PC-9 (cell line): ENCODE measurements at regions not wholly inside any gene's neighbourhood (a gene's known extent, or its start where the extent isn't known, plus 50 kb on each side); places are given as distances from the start of the nearest gene placed in this dataset.
A peak's percentile ranks its signal among the peaks of the same experiment; 100 is the strongest.

Experiments
- BruUV-seq: library from RNA; stranded (reverse); fragments of 400-500 nt; replicated peaks from 2 replicates; lab custom pipeline; 2021; lab: Mats Ljungman, UMichigan
- CTCF ChIA-PET: fragments of 300-600 bp; sonication (Branson Sonifier 250); formaldehyde crosslinking; loops from one replicate; lab custom pipeline; 2022; ENCODE audit warnings: antibody characterized with exemption; lab: Charles Lee
- POLR2A ChIA-PET: fragments of 300-600 bp; sonication (Branson Sonifier 250); formaldehyde crosslinking; loops from one replicate; lab custom pipeline; 2022; ENCODE audit warnings: antibody characterized with exemption; ENCODE audit not compliant: unreplicated experiment; lab: Charles Lee
- DNase-seq, 2 experiments: peaks; one replicate each; pipeline versions ENCODE4 v3.0.0 to v3.0.0-alpha.2; 2015 to 2022; ENCODE audit warnings: mixed read lengths in 1 of 2
- H2AFZ ChIP-seq: fragments of 200-600 bp; sonication (generic); 2 replicates; pipeline ENCODE4 v1.8.1; 2017; ENCODE audit warnings: antibody characterized with exemption
- H3F3A ChIP-seq: fragments of 200-600 bp; sonication (generic); 2 replicates; pipeline ENCODE4 v1.8.1; 2017; ENCODE audit warnings: antibody characterized with exemption, mild to moderate bottlenecking, low read depth; ENCODE audit not compliant: insufficient read depth
- H3K27ac ChIP-seq: fragments of 200-600 bp; sonication (generic); 2 replicates; pipeline ENCODE4 v1.6.1; 2016; ENCODE audit warnings: mixed run types
- H3K27me3 ChIP-seq: fragments of 200-600 bp; sonication (generic); 2 replicates; pipeline ENCODE4 v1.6.1; 2016; ENCODE audit warnings: low read depth, mixed run types; ENCODE audit not compliant: insufficient read depth
- H3K36me3 ChIP-seq: fragments of 200-600 bp; sonication (generic); 2 replicates; pipeline ENCODE4 v1.6.1; 2016; ENCODE audit warnings: low read depth, mixed run types
- H3K4me1 ChIP-seq: fragments of 200-600 bp; sonication (generic); replicated peaks from 2 replicates; pipeline ENCODE4 v1.6.1; 2016; ENCODE audit warnings: mixed run types; ENCODE audit not compliant: insufficient read depth
- H3K4me2 ChIP-seq: fragments of 200-600 bp; sonication (generic); 2 replicates; pipeline ENCODE4 v1.6.1; 2017; ENCODE audit warnings: mixed run types
- H3K4me3 ChIP-seq: fragments of 200-600 bp; sonication (generic); 2 replicates; pipeline ENCODE4 v1.6.1; 2016; ENCODE audit warnings: mixed run types
- H3K79me2 ChIP-seq: fragments of 200-600 bp; sonication (generic); 2 replicates; pipeline ENCODE4 v1.6.1; 2017; ENCODE audit warnings: low read depth, mixed run types
- H3K9me2 ChIP-seq: fragments of 200-600 bp; sonication (generic); 2 replicates; pipeline ENCODE4 v1.8.1; 2017; ENCODE audit warnings: mild to moderate bottlenecking; ENCODE audit not compliant: insufficient read depth
- H3K9me3 ChIP-seq: fragments of 200-600 bp; sonication (generic); 2 replicates; pipeline ENCODE4 v1.8.1; 2016; ENCODE audit warnings: low read depth; ENCODE audit not compliant: insufficient read depth
- H4K20me1 ChIP-seq: fragments of 200-600 bp; sonication (generic); 2 replicates; pipeline ENCODE4 v1.8.1; 2017; ENCODE audit not compliant: insufficient read depth
- CTCF ChIP-seq: fragments of 200-600 bp; sonication (generic); conservative IDR thresholded peaks from 2 replicates; pipeline ENCODE4 v1.6.1; 2017; ENCODE audit warnings: mixed run types, antibody characterized with exemption, mild to moderate bottlenecking, moderate library complexity
- EZH2 ChIP-seq: fragments of 200-600 bp; sonication (generic); IDR thresholded peaks from 2 replicates; pipeline ENCODE4 v1.8.0; 2017; ENCODE audit warnings: antibody characterized with exemption, low read depth
- intact Hi-C: fragments of 100-400 bp; cut with micrococcal nuclease; formaldehyde crosslinking; loops from one replicate; pipeline ENCODE4 v1.10.0; 2022; ENCODE audit not compliant: unreplicated experiment

- Histone ChIP-seq H3K36me3 (no peaks in the 10 kb centered on the region), H2AFZ (no peak overlapping the region), H4K20me1 (no peaks in the 10 kb centered on the region), H3K27ac (no peak overlapping the region), H3F3A (peaks cover 30% of the 10 kb centered on the region), H3K4me3 (no peak overlapping the region), H3K27me3 (no peaks in the 10 kb centered on the region), H3K9me3 (0 out of 2 replicates have a peak, but pooled peaks cover 3% of the 10 kb centered on the region), H3K9me2 (no peaks in the 10 kb centered on the region), H3K4me2 (no peak overlapping the region), H3K79me2 (peaks cover 24% of the 10 kb centered on the region), H3K4me1 (peaks cover 23% of the 10 kb centered on the region)
- intact Hi-C loops, result loop anchor here (10.0 kb wide), 1 partner anchor 852 kb away; a partner anchor contains a TSS
- TF ChIP-seq EZH2 (no peak), CTCF (no peak)
- CTCF ChIA-PET, result no interaction called here
- BruUV-seq, result no TSS peak
- POLR2A ChIA-PET, result interaction anchor here (0.6 kb wide), 1 partner anchor 237 kb away, joined by 15 read pairs; no protein-coding TSS in a partner anchor
- no peak for DNase-seq
These were observed 110.3 kb upstream of the PRSS16 start for GRCh38 chr6:27136978-27137814.

- H3K36me3 ChIP-seq, result no peaks in the 10 kb centered on the region
- no peak overlapping the region for H2AFZ ChIP-seq
- TF ChIP-seq EZH2, result no peak
- peak overlapping the region; percentile 60; the same call in 1 of the 2 replicates for H3K4me3 ChIP-seq
- intact Hi-C loops, result loop anchor here (10.0 kb wide), 1 partner anchor 854 kb away; a partner anchor contains a TSS
- peak overlapping the region; percentile 69 for H3K4me2 ChIP-seq
- no peaks in the 10 kb centered on the region for H4K20me1 ChIP-seq
- BruUV-seq, result no TSS peak
- H3K27me3 ChIP-seq, result no peaks in the 10 kb centered on the region
- no peak for DNase-seq
- peaks cover 23% of the 10 kb centered on the region for H3K4me1 ChIP-seq
- 0 out of 2 replicates have a peak, but pooled peaks cover 3% of the 10 kb centered on the region for H3K9me3 ChIP-seq
- H3K79me2 ChIP-seq, result peaks cover 36% of the 10 kb centered on the region
- peak overlapping the region; percentile 53; the same call in 1 of the 2 replicates for H3K27ac ChIP-seq
- ChIA-PET POLR2A (interaction anchor here (0.7 kb wide), 1 partner anchor 1116 kb away, joined by 3 read pairs; no protein-coding TSS in a partner anchor), CTCF (no interaction called here)
- no peaks in the 10 kb centered on the region for H3K9me2 ChIP-seq
- H3F3A ChIP-seq, result peaks cover 27% of the 10 kb centered on the region
These were observed 109.1 kb upstream of the PRSS16 start for GRCh38 chr6:27138406-27138805.

GRCh38 chr6:27138837-27139755 is 108.4 kb upstream of the PRSS16 start:
- H3K79me2 ChIP-seq, result peaks cover 41% of the 10 kb centered on the region
- H3F3A ChIP-seq, result peaks cover 23% of the 10 kb centered on the region
- 0 out of 2 replicates have a peak, but pooled peaks cover 3% of the 10 kb centered on the region for H3K9me3 ChIP-seq
- no peaks in the 10 kb centered on the region for H3K27me3 ChIP-seq
- peaks cover 21% of the 10 kb centered on the region for H3K4me1 ChIP-seq
- H3K4me2 ChIP-seq, result peak overlapping the region; percentile 69
- no peaks in the 10 kb centered on the region; the same call in 1 of the 2 replicates for H3K36me3 ChIP-seq
- TF ChIP-seq CTCF, result no peak
- no peak for TF ChIP-seq EZH2
- no peaks in the 10 kb centered on the region for H3K9me2 ChIP-seq
- intact Hi-C loops, result loop anchor here (10.0 kb wide), 1 partner anchor 854 kb away; a partner anchor contains a TSS
- peak overlapping the region; percentile 60 for H3K4me3 ChIP-seq
- peak; percentile 41 to 45 for DNase-seq
- BruUV-seq, result TSS peak; percentile 45
- H2AFZ ChIP-seq, result peak overlapping the region; percentile 80
- no peaks in the 10 kb centered on the region for H4K20me1 ChIP-seq
- H3K27ac ChIP-seq, result peak overlapping the region; percentile 53
- CTCF ChIA-PET, result no interaction called here
- POLR2A ChIA-PET, result interaction anchor here (0.7 kb wide), 2 partner anchors 8 to 1117 kb away, joined by 3 read pairs; a partner anchor contains a TSS
